Lower lobe of right lung (tissue), 2 donors: ENCODE measurements at regions not wholly inside any gene's neighbourhood (a gene's known extent, or its start where the extent isn't known, plus 50 kb on each side); places are given as distances from the start of the nearest gene placed in this dataset.

Experiments used
- ATAC-seq, 2 donors: fragments of 200-7000 bp; cut with Tn5 transposase; one replicate each; pipeline ENCODE4 v1.9.1; 2020 to 2022; ENCODE audit warnings: mild to moderate bottlenecking in 2 of 2, moderate library complexity in 2 of 2
- DNase-seq: peaks from one replicate; pipeline ENCODE4 v3.0.0-alpha.2; 2020
- H3K27ac ChIP-seq: fragments of 200-600 bp; one replicate; pipeline ENCODE4 v1.8.0; 2022
- H3K27me3 ChIP-seq: fragments of 200-600 bp; one replicate; pipeline ENCODE4 v1.8.0; 2022; ENCODE audit warnings: low read depth
- H3K36me3 ChIP-seq: fragments of 200-600 bp; one replicate; pipeline ENCODE4 v1.8.0; 2022; ENCODE audit warnings: mild to moderate bottlenecking
- H3K4me1 ChIP-seq: fragments of 200-600 bp; one replicate; pipeline ENCODE4 v1.8.0; 2022
- H3K4me3 ChIP-seq: fragments of 200-600 bp; one replicate; pipeline ENCODE4 v1.8.0; 2022; ENCODE audit warnings: mild to moderate bottlenecking
- H3K9me3 ChIP-seq: fragments of 200-600 bp; one replicate; pipeline ENCODE4 v1.8.0; 2022
- intact Hi-C: fragments of 100-400 bp; cut with DNase I; formaldehyde crosslinking; loops from one replicate; pipeline ENCODE4 v1.11.0; 2022
- TF ChIP-seq, protein P1 (sequence below): fragments of 200-600 bp; IDR thresholded peaks from one replicate; pipeline ENCODE4 v1.8.0; 2022; ENCODE audit warnings: antibody characterized with exemption, mild to moderate bottlenecking
- donor health status: DM: no; HTN: yes; CAD: no; lungs with severe emphysema.

DNA sequence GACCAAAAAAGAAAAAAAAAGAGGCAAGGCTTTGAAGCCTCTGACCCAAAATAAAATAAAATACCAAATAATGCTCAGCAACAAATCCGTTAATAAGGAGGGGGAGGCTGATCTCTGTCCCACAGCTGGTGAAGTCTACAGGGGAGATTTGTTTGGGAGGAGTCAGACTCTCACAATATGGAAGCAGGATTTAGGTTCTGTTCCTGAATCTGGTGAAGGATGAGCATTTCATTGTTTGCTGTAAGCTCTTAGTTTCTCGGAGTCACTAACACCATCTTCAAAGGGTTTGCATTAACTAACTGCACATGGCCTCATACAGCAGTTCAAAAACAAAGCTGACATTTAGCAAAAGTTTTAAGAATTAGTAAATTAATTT, 339.4 kb upstream of the TNP1 start:
- TF ChIP-seq, protein P1, sequence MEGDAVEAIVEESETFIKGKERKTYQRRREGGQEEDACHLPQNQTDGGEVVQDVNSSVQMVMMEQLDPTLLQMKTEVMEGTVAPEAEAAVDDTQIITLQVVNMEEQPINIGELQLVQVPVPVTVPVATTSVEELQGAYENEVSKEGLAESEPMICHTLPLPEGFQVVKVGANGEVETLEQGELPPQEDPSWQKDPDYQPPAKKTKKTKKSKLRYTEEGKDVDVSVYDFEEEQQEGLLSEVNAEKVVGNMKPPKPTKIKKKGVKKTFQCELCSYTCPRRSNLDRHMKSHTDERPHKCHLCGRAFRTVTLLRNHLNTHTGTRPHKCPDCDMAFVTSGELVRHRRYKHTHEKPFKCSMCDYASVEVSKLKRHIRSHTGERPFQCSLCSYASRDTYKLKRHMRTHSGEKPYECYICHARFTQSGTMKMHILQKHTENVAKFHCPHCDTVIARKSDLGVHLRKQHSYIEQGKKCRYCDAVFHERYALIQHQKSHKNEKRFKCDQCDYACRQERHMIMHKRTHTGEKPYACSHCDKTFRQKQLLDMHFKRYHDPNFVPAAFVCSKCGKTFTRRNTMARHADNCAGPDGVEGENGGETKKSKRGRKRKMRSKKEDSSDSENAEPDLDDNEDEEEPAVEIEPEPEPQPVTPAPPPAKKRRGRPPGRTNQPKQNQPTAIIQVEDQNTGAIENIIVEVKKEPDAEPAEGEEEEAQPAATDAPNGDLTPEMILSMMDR = no peak
- Histone ChIP-seq H3K4me1 (no peaks in the 10 kb centered on the region), H3K4me3 (no peak overlapping the region), H3K27ac (no peak overlapping the region), H3K27me3 (no peaks in the 10 kb centered on the region), H3K9me3 (peaks cover 5% of the 10 kb centered on the region), H3K36me3 (no peaks in the 10 kb centered on the region)
- intact Hi-C loops = no loop called here
- DNase-seq (no peak), ATAC-seq (no peak)

- Histone ChIP-seq H3K27ac (no peak overlapping the region), H3K4me3 (no peak overlapping the region), H3K4me1 (no peaks in the 10 kb centered on the region), H3K9me3 (peaks cover 5% of the 10 kb centered on the region), H3K36me3 (no peaks in the 10 kb centered on the region), H3K27me3 (no peaks in the 10 kb centered on the region)
- TF ChIP-seq, protein P1 = no peak
- no peak for DNase-seq
- no peak for ATAC-seq
- intact Hi-C loops = no loop called here
Observed at GRCh38 chr2:217195658-217196446, 336.0 kb upstream of the TNP1 start.

GRCh38 chr2:217195016-217195415, 335.2 kb upstream of the TNP1 start:
- DNase-seq (no peak), ATAC-seq (no peak)
- Histone ChIP-seq H3K27ac (no peak overlapping the region), H3K27me3 (no peaks in the 10 kb centered on the region), H3K4me1 (no peaks in the 10 kb centered on the region), H3K36me3 (no peaks in the 10 kb centered on the region), H3K9me3 (peaks cover 5% of the 10 kb centered on the region), H3K4me3 (no peak overlapping the region)
- intact Hi-C loops = no loop called here
- TF ChIP-seq, protein P1 = no peak

- intact Hi-C loops = no loop called here
- TF ChIP-seq, protein P1 = no peak
- ATAC-seq = no peak
Observed at GRCh38 chr2:217193431-217194340, 333.8 kb upstream of the TNP1 start.

GRCh38 chr2:217192366-217192765, 332.5 kb upstream of the TNP1 start:
- ATAC-seq (no peak), DNase-seq (no peak)
- no peak overlapping the region for H3K27ac ChIP-seq
- H3K4me1 ChIP-seq = no peaks in the 10 kb centered on the region
- no peaks in the 10 kb centered on the region for H3K27me3 ChIP-seq
- TF ChIP-seq, protein P1 = no peak
- H3K4me3 ChIP-seq = no peak overlapping the region
- intact Hi-C loops = no loop called here
- H3K36me3 ChIP-seq = no peaks in the 10 kb centered on the region
- H3K9me3 ChIP-seq = peaks cover 5% of the 10 kb centered on the region

More at GRCh38 chr2:217193431-217194340, 333.8 kb upstream of the TNP1 start:
- Histone ChIP-seq H3K27me3 (no peaks in the 10 kb centered on the region), H3K27ac (no peak overlapping the region), H3K4me3 (no peak overlapping the region), H3K36me3 (no peaks in the 10 kb centered on the region), H3K9me3 (peaks cover 5% of the 10 kb centered on the region), H3K4me1 (no peaks in the 10 kb centered on the region)
- no peak for DNase-seq
